ENCODE measurements at regions not wholly inside any gene's neighbourhood (a gene's known extent, or its start where the extent isn't known, plus 50 kb on each side); places are given as distances from the start of the nearest gene placed in this dataset.

GRCh38 chr5:53815471-53815870, 255.0 kb downstream of the NDUFS4 start:
- no peak for ATAC-seq
- TF ChIP-seq OSR1 (CRISPR knock-in tag; IDR thresholded peaks at IDR 0.05) = no peak
- TF ChIP-seq, protein P1, sequence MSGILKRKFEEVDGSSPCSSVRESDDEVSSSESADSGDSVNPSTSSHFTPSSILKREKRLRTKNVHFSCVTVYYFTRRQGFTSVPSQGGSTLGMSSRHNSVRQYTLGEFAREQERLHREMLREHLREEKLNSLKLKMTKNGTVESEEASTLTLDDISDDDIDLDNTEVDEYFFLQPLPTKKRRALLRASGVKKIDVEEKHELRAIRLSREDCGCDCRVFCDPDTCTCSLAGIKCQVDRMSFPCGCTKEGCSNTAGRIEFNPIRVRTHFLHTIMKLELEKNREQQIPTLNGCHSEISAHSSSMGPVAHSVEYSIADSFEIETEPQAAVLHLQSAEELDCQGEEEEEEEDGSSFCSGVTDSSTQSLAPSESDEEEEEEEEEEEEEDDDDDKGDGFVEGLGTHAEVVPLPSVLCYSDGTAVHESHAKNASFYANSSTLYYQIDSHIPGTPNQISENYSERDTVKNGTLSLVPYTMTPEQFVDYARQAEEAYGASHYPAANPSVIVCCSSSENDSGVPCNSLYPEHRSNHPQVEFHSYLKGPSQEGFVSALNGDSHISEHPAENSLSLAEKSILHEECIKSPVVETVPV (CRISPR knock-in tag; IDR thresholded peaks at IDR 0.05) = no peak

- no peak for TF ChIP-seq ZFP3 (CRISPR knock-in tag; IDR thresholded peaks at IDR 0.05)
- no peak for TF ChIP-seq BACH2 (CRISPR knock-in tag; IDR thresholded peaks at IDR 0.05; ENCODE audit: borderline replicate concordance)
- no peak for TF ChIP-seq ZNF70 (CRISPR knock-in tag; IDR thresholded peaks at IDR 0.05)
- TF ChIP-seq ESRRG (CRISPR knock-in tag; IDR thresholded peaks at IDR 0.05) = no peak
- TF ChIP-seq CREB5 (CRISPR knock-in tag; IDR thresholded peaks at IDR 0.05; ENCODE audit: low read depth) = no peak
- TF ChIP-seq TCF4 (CRISPR knock-in tag; IDR thresholded peaks at IDR 0.05; ENCODE audit: borderline replicate concordance) = no peak
- TF ChIP-seq PATZ1 (CRISPR knock-in tag; IDR thresholded peaks at IDR 0.05; ENCODE audit: borderline replicate concordance) = no peak
- ATAC-seq = no peak
Measured at GRCh38 chr5:53817183-53817582, 256.7 kb downstream of the NDUFS4 start.

- ATAC-seq = no peak; the same call in 2 of the 3 replicates
- TF ChIP-seq ZNF70 (CRISPR knock-in tag; IDR thresholded peaks at IDR 0.05) (no peak), SNAI2 (CRISPR knock-in tag; IDR thresholded peaks at IDR 0.05) (no peak), RARB (CRISPR knock-in tag; IDR thresholded peaks at IDR 0.05) (no peak), ZC3H10 (CRISPR knock-in tag; IDR thresholded peaks at IDR 0.05) (no peak), ARNTL (CRISPR knock-in tag; IDR thresholded peaks at IDR 0.05; ENCODE audit: borderline replicate concordance, low read depth) (no peak), ZNF8 (CRISPR knock-in tag; IDR thresholded peaks at IDR 0.05) (no peak), TOX (CRISPR knock-in tag; IDR thresholded peaks at IDR 0.05; ENCODE audit: borderline replicate concordance) (no peak), GLIS3 (CRISPR knock-in tag; IDR thresholded peaks at IDR 0.05) (no peak)
- TF ChIP-seq, protein P1 (CRISPR knock-in tag; IDR thresholded peaks at IDR 0.05) = no peak
Measured at GRCh38 chr5:53819482-53819881, 259.0 kb downstream of the NDUFS4 start.

- no peak for ATAC-seq
- no peak for TF ChIP-seq TCF4 (CRISPR knock-in tag; IDR thresholded peaks at IDR 0.05; ENCODE audit: borderline replicate concordance)
- no peak for TF ChIP-seq OSR1 (CRISPR knock-in tag; IDR thresholded peaks at IDR 0.05)
- TF ChIP-seq PATZ1 (CRISPR knock-in tag; IDR thresholded peaks at IDR 0.05; ENCODE audit: borderline replicate concordance) = no peak
- TF ChIP-seq TOX (CRISPR knock-in tag; IDR thresholded peaks at IDR 0.05; ENCODE audit: borderline replicate concordance) = no peak
- TF ChIP-seq SNAI2 (CRISPR knock-in tag; IDR thresholded peaks at IDR 0.05) = no peak
- no peak for TF ChIP-seq ZC3H10 (CRISPR knock-in tag; IDR thresholded peaks at IDR 0.05)
- no peak for TF ChIP-seq CSDC2 (CRISPR knock-in tag; IDR thresholded peaks at IDR 0.05)
- no peak for TF ChIP-seq ESRRG (CRISPR knock-in tag; IDR thresholded peaks at IDR 0.05)
- TF ChIP-seq BACH2 (CRISPR knock-in tag; IDR thresholded peaks at IDR 0.05; ENCODE audit: borderline replicate concordance) = no peak
- TF ChIP-seq, protein P1 (CRISPR knock-in tag; IDR thresholded peaks at IDR 0.05) = no peak
- TF ChIP-seq GLIS3 (CRISPR knock-in tag; IDR thresholded peaks at IDR 0.05) = no peak
- no peak for TF ChIP-seq ZNF8 (CRISPR knock-in tag; IDR thresholded peaks at IDR 0.05)
- no peak for TF ChIP-seq CREB5 (CRISPR knock-in tag; IDR thresholded peaks at IDR 0.05; ENCODE audit: low read depth)
- no peak for TF ChIP-seq ARNTL (CRISPR knock-in tag; IDR thresholded peaks at IDR 0.05; ENCODE audit: borderline replicate concordance, low read depth)
- TF ChIP-seq, protein P2, sequence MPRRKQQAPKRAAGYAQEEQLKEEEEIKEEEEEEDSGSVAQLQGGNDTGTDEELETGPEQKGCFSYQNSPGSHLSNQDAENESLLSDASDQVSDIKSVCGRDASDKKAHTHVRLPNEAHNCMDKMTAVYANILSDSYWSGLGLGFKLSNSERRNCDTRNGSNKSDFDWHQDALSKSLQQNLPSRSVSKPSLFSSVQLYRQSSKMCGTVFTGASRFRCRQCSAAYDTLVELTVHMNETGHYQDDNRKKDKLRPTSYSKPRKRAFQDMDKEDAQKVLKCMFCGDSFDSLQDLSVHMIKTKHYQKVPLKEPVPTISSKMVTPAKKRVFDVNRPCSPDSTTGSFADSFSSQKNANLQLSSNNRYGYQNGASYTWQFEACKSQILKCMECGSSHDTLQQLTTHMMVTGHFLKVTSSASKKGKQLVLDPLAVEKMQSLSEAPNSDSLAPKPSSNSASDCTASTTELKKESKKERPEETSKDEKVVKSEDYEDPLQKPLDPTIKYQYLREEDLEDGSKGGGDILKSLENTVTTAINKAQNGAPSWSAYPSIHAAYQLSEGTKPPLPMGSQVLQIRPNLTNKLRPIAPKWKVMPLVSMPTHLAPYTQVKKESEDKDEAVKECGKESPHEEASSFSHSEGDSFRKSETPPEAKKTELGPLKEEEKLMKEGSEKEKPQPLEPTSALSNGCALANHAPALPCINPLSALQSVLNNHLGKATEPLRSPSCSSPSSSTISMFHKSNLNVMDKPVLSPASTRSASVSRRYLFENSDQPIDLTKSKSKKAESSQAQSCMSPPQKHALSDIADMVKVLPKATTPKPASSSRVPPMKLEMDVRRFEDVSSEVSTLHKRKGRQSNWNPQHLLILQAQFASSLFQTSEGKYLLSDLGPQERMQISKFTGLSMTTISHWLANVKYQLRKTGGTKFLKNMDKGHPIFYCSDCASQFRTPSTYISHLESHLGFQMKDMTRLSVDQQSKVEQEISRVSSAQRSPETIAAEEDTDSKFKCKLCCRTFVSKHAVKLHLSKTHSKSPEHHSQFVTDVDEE (CRISPR knock-in tag; IDR thresholded peaks at IDR 0.05) = no peak
- TF ChIP-seq ZFP30 (CRISPR knock-in tag; IDR thresholded peaks at IDR 0.05) = no peak
Measured at GRCh38 chr5:53820119-53820801, 259.8 kb downstream of the NDUFS4 start.
